WERI-Rb-1 (cell line): ENCODE measurements at regions not wholly inside any gene's neighbourhood (a gene's known extent, or its start where the extent isn't known, plus 50 kb on each side); places are given as distances from the start of the nearest gene placed in this dataset.

ENCODE experiments used
- DNase-seq: peaks from one replicate; pipeline ENCODE4 v3.0.0-alpha.2; 2020
- H3K27ac ChIP-seq: fragments of 250-450 bp; sonication (Bioruptor Pico); 2 replicates; pipeline ENCODE4 v1.5.1; 2020; ENCODE audit warnings: mild to moderate bottlenecking, moderate library complexity
- H3K27me3 ChIP-seq: fragments of 250-450 bp; sonication (Bioruptor Pico); 2 replicates; pipeline ENCODE4 v1.5.1; 2021; ENCODE audit warnings: mild to moderate bottlenecking, low read depth, moderate library complexity; ENCODE audit not compliant: insufficient read depth, severe bottlenecking
- H3K36me3 ChIP-seq: fragments of 250-450 bp; sonication (Bioruptor Pico); 2 replicates; pipeline ENCODE4 v1.5.1; 2020; ENCODE audit warnings: mild to moderate bottlenecking, moderate library complexity
- H3K4me3 ChIP-seq: 2 replicates; pipeline ENCODE4 v1.5.1; 2011; ENCODE audit warnings: low read depth, mild to moderate bottlenecking, control low read depth, low read length
- H3K9me3 ChIP-seq: fragments of 250-450 bp; sonication (Bioruptor Pico); 2 replicates; pipeline ENCODE4 v1.5.1; 2021; ENCODE audit warnings: mild to moderate bottlenecking, moderate library complexity; ENCODE audit not compliant: severe bottlenecking
- TF ChIP-seq, protein P1 (sequence below): IDR thresholded peaks from 2 replicates; pipeline ENCODE4 v1.5.1; 2011; ENCODE audit warnings: low read depth, mild to moderate bottlenecking, control low read depth, inconsistent platforms, low read length

DNA sequence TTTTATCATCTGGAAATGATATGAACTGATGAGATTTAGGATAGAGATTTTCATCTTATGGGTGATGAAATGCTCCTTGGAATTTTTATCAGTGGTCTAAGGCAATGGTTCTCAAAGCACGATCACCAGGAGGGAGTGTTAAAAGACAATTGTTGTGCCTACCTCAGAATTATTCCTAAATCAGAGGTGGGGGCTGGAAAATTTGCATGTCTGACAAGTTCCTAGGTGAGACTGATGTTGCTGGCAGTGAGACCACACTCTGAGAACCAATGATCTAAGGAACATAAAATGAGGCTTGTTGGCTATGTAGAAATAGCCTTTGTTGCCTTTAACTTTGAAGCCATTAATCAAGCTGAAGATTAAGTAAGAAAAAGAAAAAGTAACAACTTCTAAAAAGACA is 416.6 kb upstream of the AZI2 start:
- Histone ChIP-seq H3K4me3 (no peak overlapping the region), H3K9me3 (no peaks in the 10 kb centered on the region), H3K27ac (no peak overlapping the region), H3K27me3 (no peaks in the 10 kb centered on the region), H3K36me3 (no peaks in the 10 kb centered on the region)
- DNase-seq: no peak
- TF ChIP-seq, protein P1, sequence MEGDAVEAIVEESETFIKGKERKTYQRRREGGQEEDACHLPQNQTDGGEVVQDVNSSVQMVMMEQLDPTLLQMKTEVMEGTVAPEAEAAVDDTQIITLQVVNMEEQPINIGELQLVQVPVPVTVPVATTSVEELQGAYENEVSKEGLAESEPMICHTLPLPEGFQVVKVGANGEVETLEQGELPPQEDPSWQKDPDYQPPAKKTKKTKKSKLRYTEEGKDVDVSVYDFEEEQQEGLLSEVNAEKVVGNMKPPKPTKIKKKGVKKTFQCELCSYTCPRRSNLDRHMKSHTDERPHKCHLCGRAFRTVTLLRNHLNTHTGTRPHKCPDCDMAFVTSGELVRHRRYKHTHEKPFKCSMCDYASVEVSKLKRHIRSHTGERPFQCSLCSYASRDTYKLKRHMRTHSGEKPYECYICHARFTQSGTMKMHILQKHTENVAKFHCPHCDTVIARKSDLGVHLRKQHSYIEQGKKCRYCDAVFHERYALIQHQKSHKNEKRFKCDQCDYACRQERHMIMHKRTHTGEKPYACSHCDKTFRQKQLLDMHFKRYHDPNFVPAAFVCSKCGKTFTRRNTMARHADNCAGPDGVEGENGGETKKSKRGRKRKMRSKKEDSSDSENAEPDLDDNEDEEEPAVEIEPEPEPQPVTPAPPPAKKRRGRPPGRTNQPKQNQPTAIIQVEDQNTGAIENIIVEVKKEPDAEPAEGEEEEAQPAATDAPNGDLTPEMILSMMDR: no peak

DNA sequence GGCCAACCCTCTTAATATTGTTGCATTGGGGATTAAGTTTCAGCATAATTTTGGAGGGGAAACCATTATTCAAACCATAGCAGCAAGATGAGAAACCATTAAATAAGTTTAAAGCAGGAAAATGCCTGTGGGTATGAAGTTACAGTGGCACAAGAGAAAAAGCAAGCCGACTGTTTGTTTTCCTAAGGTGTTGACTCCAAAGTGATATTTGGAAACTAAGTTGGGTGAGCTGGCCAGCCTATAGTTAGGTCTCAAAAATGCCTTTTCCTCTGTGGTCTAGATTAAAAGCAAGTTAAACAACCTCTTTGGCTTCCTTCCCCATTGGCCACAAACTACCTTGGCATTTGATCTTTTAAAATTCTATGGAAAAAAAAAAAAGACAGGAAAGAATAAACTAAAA is 419.8 kb upstream of the AZI2 start:
- no peaks in the 10 kb centered on the region for H3K36me3 ChIP-seq
- no peak for DNase-seq
- H3K27ac ChIP-seq: no peak overlapping the region
- TF ChIP-seq, protein P1: no peak
- H3K9me3 ChIP-seq: no peaks in the 10 kb centered on the region
- H3K4me3 ChIP-seq: no peak overlapping the region
- no peaks in the 10 kb centered on the region for H3K27me3 ChIP-seq

DNA sequence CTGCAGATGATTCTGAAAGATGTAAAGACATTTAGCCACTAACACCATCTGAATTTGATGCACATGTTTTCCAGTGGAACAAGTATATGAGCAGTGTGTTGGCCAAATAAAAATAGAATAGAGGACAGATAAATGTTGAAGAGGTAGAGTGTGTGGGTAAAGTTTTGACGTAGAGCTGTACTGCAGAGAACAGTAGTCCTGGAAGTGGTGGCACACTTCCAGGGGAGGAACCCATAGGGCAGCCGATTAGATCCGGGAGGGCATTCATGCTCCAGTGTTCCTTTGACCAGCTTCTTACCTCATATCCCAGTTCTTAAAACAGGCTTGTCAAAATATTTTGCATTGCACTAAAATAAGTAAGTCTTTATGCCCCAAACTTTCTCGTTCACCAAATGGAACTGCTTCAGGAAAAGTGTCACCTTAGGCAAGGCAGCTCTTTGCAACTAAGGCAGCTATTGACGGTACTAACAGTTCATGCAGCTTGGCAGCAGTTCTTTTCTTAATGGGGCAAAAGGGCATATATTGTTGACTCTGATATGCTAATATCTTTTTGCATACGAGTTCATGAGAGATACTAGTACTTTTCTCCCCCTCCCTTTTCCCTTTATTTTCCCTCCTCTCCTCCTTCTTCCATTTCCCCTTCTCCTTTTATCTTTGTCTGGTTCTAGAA is 429.3 kb upstream of the AZI2 start:
- H3K9me3 ChIP-seq: no peaks in the 10 kb centered on the region
- TF ChIP-seq, protein P1: no peak
- H3K27me3 ChIP-seq: no peaks in the 10 kb centered on the region
- H3K36me3 ChIP-seq: no peaks in the 10 kb centered on the region
- H3K27ac ChIP-seq: no peak overlapping the region
- DNase-seq: no peak
- no peak overlapping the region for H3K4me3 ChIP-seq

DNA sequence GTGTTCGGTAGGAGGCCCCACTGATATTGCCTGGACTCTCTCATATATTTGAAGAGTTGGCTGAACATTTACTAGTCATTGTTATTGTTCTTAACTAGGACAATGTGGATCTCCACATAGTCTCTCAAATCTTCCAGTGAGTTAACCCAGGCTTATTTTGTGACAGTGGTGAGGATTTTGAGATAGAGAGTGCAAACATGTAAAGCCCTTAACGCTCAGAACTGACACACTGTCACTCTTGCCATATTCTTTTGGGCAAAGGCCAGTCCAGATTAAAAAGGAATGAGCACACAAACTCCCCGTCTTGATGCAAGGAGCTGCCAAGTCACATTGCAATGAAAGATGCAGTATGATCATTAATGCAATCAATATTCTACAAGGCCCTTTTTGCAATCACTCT is 431.9 kb upstream of the AZI2 start:
- no peaks in the 10 kb centered on the region for H3K9me3 ChIP-seq
- H3K27me3 ChIP-seq: no peaks in the 10 kb centered on the region
- H3K36me3 ChIP-seq: no peaks in the 10 kb centered on the region
- H3K27ac ChIP-seq: no peak overlapping the region
- TF ChIP-seq, protein P1: no peak
- no peak overlapping the region for H3K4me3 ChIP-seq
- DNase-seq: no peak

DNA sequence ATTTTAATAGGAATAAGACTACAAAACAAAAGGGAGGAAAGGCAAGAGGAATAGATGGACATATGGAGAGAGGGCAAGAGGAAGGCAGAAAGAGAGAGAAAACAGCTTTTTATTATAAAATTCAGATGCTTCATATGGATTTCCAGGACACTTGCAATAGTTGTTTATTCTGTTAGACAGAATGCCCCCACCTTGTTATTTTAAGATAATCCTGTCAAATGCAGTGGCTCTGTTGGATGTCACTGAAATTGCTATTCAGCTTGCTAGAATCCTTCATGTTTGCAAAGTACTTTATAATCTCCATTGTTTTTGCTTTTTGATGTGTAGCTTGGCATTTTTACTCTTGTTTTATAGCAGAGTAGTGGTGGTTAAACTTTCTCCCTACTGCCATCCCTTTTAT is 432.4 kb upstream of the AZI2 start:
- no peak for DNase-seq
- H3K36me3 ChIP-seq: no peaks in the 10 kb centered on the region
- no peaks in the 10 kb centered on the region for H3K9me3 ChIP-seq
- no peak overlapping the region for H3K4me3 ChIP-seq
- no peaks in the 10 kb centered on the region for H3K27me3 ChIP-seq
- no peak overlapping the region for H3K27ac ChIP-seq
- TF ChIP-seq, protein P1: no peak

DNA sequence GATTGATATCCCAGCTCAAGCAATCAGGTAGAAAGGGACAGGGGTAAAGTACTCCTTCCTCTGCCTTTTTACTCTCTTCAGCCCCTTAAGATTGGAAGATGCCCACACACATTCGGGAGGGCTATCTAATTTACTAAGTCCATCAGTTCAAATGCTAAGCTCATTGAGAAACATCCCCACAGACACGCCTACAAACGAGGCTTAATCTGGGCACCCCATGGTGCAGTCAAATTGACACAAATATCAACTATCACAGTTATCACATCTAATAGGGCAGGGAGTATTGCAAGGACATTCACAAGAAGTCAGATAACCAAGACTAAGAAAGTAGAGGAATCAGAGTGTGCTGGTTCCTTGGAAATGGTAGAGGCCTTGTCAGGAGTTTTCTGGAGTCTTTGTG is 437.8 kb upstream of the AZI2 start:
- no peak overlapping the region for H3K27ac ChIP-seq
- H3K4me3 ChIP-seq: no peak overlapping the region
- H3K9me3 ChIP-seq: no peaks in the 10 kb centered on the region
- no peaks in the 10 kb centered on the region for H3K27me3 ChIP-seq
- DNase-seq: no peak
- no peaks in the 10 kb centered on the region for H3K36me3 ChIP-seq
- TF ChIP-seq, protein P1: no peak
